Activated T-helper 17 cell treated with anti-CD3 and anti-CD28 coated beads, Interleukin-2, amount 50 U/mL, for 72 hours (primary cell): ENCODE measurements at regions not wholly inside any gene's neighbourhood (a gene's known extent, or its start where the extent isn't known, plus 50 kb on each side); places are given as distances from the start of the nearest gene placed in this dataset.
"Not testable (repeated sequence)": the region's sequence is repeated elsewhere in the genome, so short reads cannot be mapped to it uniquely, and the experiment has no call there.

Experiments used
- ATAC-seq: fragments of 150-1000 bp; cut with Tn5 transposase; replicated peaks from 2 replicates; pipeline ENCODE4 v1.10.0; 2021; ENCODE audit warnings: mild to moderate bottlenecking, moderate library complexity
- H3K27ac Mint-ChIP-seq: one replicate; pipeline ENCODE4 v1.8.0; 2022; ENCODE audit warnings: mixed read lengths
- H3K27me3 Mint-ChIP-seq: one replicate; pipeline ENCODE4 v1.8.0; 2022; ENCODE audit warnings: mixed read lengths
- H3K36me3 Mint-ChIP-seq: one replicate; pipeline ENCODE4 v1.8.0; 2022; ENCODE audit warnings: low read depth, mild to moderate bottlenecking, mixed read lengths
- H3K4me1 Mint-ChIP-seq: one replicate; pipeline ENCODE4 v1.8.0; 2022; ENCODE audit warnings: mixed read lengths
- H3K4me3 Mint-ChIP-seq: one replicate; pipeline ENCODE4 v1.8.0; 2022; ENCODE audit warnings: mild to moderate bottlenecking, mixed read lengths
- H3K9me3 Mint-ChIP-seq: one replicate; pipeline ENCODE4 v1.8.0; 2022; ENCODE audit warnings: mixed read lengths

GRCh38 chr14:87799400-87799799 lies 193.6 kb downstream of the GALC start:
- H3K27me3 Mint-ChIP-seq, result peaks cover 12% of the 10 kb centered on the region
- no peak overlapping the region for H3K27ac Mint-ChIP-seq
- H3K4me1 Mint-ChIP-seq, result no peaks in the 10 kb centered on the region
- no peaks in the 10 kb centered on the region for H3K36me3 Mint-ChIP-seq
- no peak for ATAC-seq
- H3K4me3 Mint-ChIP-seq, result no peak overlapping the region
- no peaks in the 10 kb centered on the region for H3K9me3 Mint-ChIP-seq

DNA sequence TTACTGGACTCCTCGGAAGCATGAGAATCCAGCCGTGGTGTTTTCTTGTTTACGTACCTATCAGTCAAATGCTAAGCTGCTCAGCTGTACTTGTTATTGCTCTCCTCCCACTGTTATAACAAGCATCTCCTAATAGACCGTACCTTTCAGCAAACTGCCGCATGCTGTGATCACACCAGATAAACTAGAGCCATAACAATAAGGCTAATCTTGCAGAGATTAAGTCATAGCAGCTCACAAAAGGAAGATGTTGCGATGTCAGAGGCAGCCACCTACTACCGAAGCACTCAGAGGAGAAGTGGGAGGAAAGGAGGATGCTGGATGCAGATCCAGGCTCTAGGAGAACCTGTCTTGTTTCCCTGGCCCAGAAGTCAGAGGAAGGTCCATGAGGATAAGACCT lies 196.0 kb downstream of the GALC start:
- Mint-ChIP-seq H3K9me3 (no peaks in the 10 kb centered on the region), H3K27ac (no peak overlapping the region), H3K27me3 (peaks cover 8% of the 10 kb centered on the region), H3K4me1 (no peaks in the 10 kb centered on the region), H3K36me3 (no peaks in the 10 kb centered on the region), H3K4me3 (no peak overlapping the region)
- no peak for ATAC-seq

DNA sequence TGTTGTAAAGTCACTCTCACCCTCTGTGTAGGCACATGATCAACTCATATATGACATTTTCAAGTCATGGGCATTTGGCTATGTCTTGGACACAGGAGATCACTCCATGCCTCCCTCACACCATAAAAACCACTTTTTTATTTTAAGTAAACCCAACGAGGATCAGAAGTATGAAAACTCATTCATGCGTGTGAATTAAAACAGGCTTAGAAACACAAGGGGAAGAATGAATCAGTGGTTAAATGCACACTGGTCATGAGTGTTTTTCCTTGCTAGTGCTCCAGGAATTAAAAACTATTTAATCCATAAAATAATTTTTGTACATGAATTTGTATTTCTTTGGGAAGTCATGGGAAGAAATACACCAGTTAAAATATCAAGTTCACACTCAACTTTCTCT lies 198.4 kb downstream of the GALC start:
- H3K27me3 Mint-ChIP-seq, result no peaks in the 10 kb centered on the region
- no peak for ATAC-seq
- no peaks in the 10 kb centered on the region for H3K36me3 Mint-ChIP-seq
- no peaks in the 10 kb centered on the region for H3K4me1 Mint-ChIP-seq
- H3K4me3 Mint-ChIP-seq, result no peak overlapping the region
- H3K27ac Mint-ChIP-seq, result no peak overlapping the region
- no peaks in the 10 kb centered on the region for H3K9me3 Mint-ChIP-seq

GRCh38 chr14:87785897-87786296 lies 207.1 kb downstream of the GALC start:
- Mint-ChIP-seq H3K27ac (no peak overlapping the region), H3K27me3 (peaks cover 9% of the 10 kb centered on the region), H3K4me3 (no peak overlapping the region), H3K36me3 (no peaks in the 10 kb centered on the region), H3K9me3 (no peaks in the 10 kb centered on the region), H3K4me1 (no peaks in the 10 kb centered on the region)
- ATAC-seq, result no peak

DNA sequence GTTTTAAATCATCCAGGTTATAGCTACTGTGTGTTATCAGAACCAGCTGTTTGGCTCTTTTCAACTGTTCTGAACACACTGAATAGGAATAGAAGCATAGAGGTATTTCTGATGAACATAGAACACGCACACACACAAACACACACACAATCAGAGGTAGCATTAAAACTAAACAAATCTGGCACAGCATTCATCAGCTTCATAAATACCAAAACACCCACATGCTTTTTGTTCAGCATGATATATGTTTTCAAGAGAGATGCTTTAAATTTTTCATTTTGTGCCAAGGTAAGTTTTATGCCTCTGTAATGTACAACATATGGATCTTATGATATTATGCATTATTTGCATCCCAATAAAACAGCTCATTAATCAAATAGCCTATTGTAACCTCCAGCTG lies 208.6 kb downstream of the GALC start:
- no peak for ATAC-seq
- Mint-ChIP-seq H3K4me1 (no peaks in the 10 kb centered on the region), H3K27me3 (peaks cover 9% of the 10 kb centered on the region), H3K27ac (no peak overlapping the region), H3K36me3 (no peaks in the 10 kb centered on the region), H3K9me3 (no peaks in the 10 kb centered on the region), H3K4me3 (no peak overlapping the region)

GRCh38 chr14:87783071-87783470 lies 209.9 kb downstream of the GALC start:
- Mint-ChIP-seq H3K4me3 (no peak overlapping the region), H3K27ac (no peak overlapping the region), H3K9me3 (peaks cover 4% of the 10 kb centered on the region), H3K4me1 (no peaks in the 10 kb centered on the region), H3K27me3 (peaks cover 9% of the 10 kb centered on the region), H3K36me3 (no peaks in the 10 kb centered on the region)
- no peak for ATAC-seq

DNA sequence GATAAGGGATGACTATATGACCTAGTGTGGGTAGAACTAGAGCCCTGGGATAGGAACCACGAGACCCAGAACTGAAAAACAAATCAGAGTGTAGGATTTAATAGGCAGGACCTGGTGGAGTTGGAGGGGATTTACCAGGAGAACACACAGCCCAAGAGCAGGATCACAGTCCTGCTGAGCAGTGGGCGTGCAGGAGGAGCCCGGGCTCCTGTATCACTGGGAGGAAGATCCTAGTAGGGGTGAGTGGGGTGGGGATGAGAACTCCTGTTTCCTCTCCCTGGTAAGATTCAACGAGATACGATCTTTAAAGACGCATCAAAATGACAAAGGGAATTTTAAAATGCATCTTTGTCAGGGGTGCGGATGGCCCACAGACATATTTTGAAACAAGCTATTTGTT lies 220.1 kb downstream of the GALC start:
- no peaks in the 10 kb centered on the region for H3K9me3 Mint-ChIP-seq
- no peak overlapping the region for H3K4me3 Mint-ChIP-seq
- no peak for ATAC-seq

GRCh38 chr14:87767567-87767901 lies 225.4 kb downstream of the GALC start:
- ATAC-seq, result no peak
- Mint-ChIP-seq H3K27ac (no peak overlapping the region), H3K4me3 (no peak overlapping the region), H3K4me1 (no peaks in the 10 kb centered on the region), H3K36me3 (no peaks in the 10 kb centered on the region), H3K9me3 (peaks cover 9% of the 10 kb centered on the region), H3K27me3 (peaks cover 11% of the 10 kb centered on the region)

More for the DNA sequence above, 220.1 kb downstream of the GALC start:
- Mint-ChIP-seq H3K27me3 (no peaks in the 10 kb centered on the region), H3K27ac (no peak overlapping the region), H3K4me1 (no peaks in the 10 kb centered on the region), H3K36me3 (no peaks in the 10 kb centered on the region)

- peaks cover 6% of the 10 kb centered on the region for H3K9me3 Mint-ChIP-seq
- no peaks in the 10 kb centered on the region for H3K36me3 Mint-ChIP-seq
- H3K27ac Mint-ChIP-seq, result no peak overlapping the region
- no peak overlapping the region for H3K4me3 Mint-ChIP-seq
- no peak for ATAC-seq
- H3K4me1 Mint-ChIP-seq, result no peaks in the 10 kb centered on the region
- peaks cover 13% of the 10 kb centered on the region for H3K27me3 Mint-ChIP-seq
These were observed 234.1 kb downstream of the GALC start for GRCh38 chr14:87758876-87759275.

DNA sequence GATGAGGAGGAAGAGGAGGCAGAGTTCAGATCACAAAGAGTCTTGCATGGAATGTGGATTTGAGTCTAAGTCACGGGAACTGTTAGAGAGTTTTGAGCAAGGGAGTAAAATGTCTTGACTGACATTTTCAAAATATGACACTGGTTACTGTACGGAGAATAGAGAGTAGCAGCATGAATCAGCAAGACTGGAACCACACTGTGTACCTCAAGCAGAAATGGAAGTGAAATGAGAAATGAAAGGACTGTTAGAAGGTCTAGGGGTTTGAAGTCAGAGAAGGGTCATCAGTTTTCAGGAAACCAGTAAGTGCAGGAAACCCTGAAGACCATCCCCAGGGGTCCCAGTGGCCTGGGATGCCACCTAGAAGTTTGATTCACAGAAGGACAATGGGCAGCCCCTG lies 236.3 kb downstream of the GALC start:
- no peak overlapping the region for H3K4me3 Mint-ChIP-seq
- ATAC-seq, result no peak
- H3K27me3 Mint-ChIP-seq, result peaks cover 13% of the 10 kb centered on the region
- H3K4me1 Mint-ChIP-seq, result no peaks in the 10 kb centered on the region
- H3K36me3 Mint-ChIP-seq, result no peaks in the 10 kb centered on the region
- no peaks in the 10 kb centered on the region for H3K9me3 Mint-ChIP-seq
- H3K27ac Mint-ChIP-seq, result no peak overlapping the region

DNA sequence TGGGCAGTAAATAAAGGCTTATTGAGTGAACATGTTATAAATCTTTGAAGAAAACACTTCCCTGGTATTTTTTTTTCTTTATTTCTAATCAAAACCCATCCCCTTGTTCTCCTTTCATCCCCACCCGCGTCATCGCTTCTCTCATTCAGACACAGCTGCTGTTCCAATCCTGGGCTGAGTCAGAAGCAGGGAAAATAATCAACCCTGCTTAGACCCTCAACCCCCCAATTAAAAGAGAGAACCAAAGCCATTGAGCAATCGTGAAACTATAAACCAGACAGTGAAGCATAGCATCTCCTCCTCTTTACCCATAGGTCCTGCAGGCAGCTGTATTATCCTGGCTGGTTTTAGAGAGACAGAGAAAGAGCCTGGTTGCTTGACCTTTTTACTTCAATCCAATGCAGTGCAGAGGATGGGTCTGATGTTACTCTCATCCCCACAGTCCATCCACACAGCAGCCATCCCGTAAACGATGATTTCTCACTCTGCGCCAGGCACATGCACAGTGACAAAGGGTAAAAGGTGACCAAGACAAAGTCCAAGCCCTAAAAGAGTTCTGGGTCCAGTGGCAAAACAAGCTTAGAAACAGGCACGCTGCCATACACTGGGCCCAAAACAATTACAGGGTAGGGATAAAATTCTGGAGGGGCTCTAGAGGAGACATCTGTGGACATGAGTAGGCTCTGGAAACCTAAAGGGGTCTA lies 238.3 kb downstream of the GALC start:
- Mint-ChIP-seq H3K27me3 (peaks cover 9% of the 10 kb centered on the region), H3K36me3 (no peaks in the 10 kb centered on the region), H3K9me3 (no peaks in the 10 kb centered on the region), H3K4me3 (no peak overlapping the region), H3K27ac (no peak overlapping the region), H3K4me1 (no peaks in the 10 kb centered on the region)
- no peak for ATAC-seq

- Mint-ChIP-seq H3K9me3 (no peaks in the 10 kb centered on the region), H3K4me3 (no peak overlapping the region), H3K27ac (no peak overlapping the region), H3K27me3 (peaks cover 7% of the 10 kb centered on the region), H3K36me3 (no peaks in the 10 kb centered on the region), H3K4me1 (no peaks in the 10 kb centered on the region)
- ATAC-seq, result no peak
These were observed 244.4 kb downstream of the GALC start for GRCh38 chr14:87748558-87748957.

GRCh38 chr14:87745507-87746118 lies 247.4 kb downstream of the GALC start:
- no peaks in the 10 kb centered on the region for H3K9me3 Mint-ChIP-seq
- H3K27me3 Mint-ChIP-seq, result peaks cover 6% of the 10 kb centered on the region
- H3K4me3 Mint-ChIP-seq, result no peak overlapping the region
- no peak overlapping the region for H3K27ac Mint-ChIP-seq
- ATAC-seq, result peak; percentile 40
- H3K4me1 Mint-ChIP-seq, result no peaks in the 10 kb centered on the region
- no peaks in the 10 kb centered on the region for H3K36me3 Mint-ChIP-seq

GRCh38 chr14:87734577-87735360 lies 258.2 kb downstream of the GALC start:
- H3K4me1 Mint-ChIP-seq, H3K4me3 Mint-ChIP-seq, H3K36me3 Mint-ChIP-seq, H3K9me3 Mint-ChIP-seq, ATAC-seq, H3K27ac Mint-ChIP-seq: not testable (repeated sequence)
- H3K27me3 Mint-ChIP-seq, result peaks cover 14% of the 10 kb centered on the region

DNA sequence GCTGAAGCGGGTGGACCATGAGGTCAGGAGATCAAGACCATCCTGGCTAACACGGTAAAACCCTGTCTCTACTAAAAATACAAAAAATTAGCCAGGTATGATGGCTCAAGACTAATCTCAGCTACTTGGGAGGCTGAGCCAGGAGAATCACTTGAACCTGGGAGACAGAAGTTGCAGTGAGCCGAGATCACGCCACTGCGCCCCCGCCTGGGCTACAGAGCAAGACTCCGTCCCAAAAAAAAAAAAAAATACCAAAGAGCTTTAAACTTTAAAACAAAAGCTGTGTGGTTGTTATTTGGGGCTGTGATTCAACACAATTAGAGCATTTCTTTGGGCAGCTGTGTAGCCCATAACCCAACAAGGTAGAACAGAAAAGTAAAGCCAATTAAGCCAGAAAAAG lies 259.9 kb downstream of the GALC start:
- H3K36me3 Mint-ChIP-seq, H3K27me3 Mint-ChIP-seq, H3K9me3 Mint-ChIP-seq, H3K4me1 Mint-ChIP-seq, ATAC-seq, H3K4me3 Mint-ChIP-seq, H3K27ac Mint-ChIP-seq: not testable (repeated sequence)
